Fibroblast of lung (primary cell): ENCODE measurements at regions not wholly inside any gene's neighbourhood (a gene's known extent, or its start where the extent isn't known, plus 50 kb on each side); places are given as distances from the start of the nearest gene placed in this dataset.

Source experiments
- DNase-seq, 2 donors: peaks; one replicate each; pipeline versions ENCODE4 v3.0.0 to v3.0.0-alpha.2; 2010; ENCODE audit warnings: low read depth in 2 of 2
- H2AFZ ChIP-seq: 2 replicates; pipeline ENCODE4 v1.5.1; 2012; ENCODE audit warnings: low read length, control low read depth, inconsistent platforms
- H3K27ac ChIP-seq: 2 replicates; pipeline ENCODE4 v1.5.1; 2011; ENCODE audit warnings: low read length, control low read depth; ENCODE audit not compliant: insufficient read depth
- H3K27me3 ChIP-seq: 2 replicates; pipeline ENCODE4 v1.5.1; 2011; ENCODE audit warnings: mild to moderate bottlenecking, low read length; ENCODE audit not compliant: control insufficient read depth, insufficient read depth
- H3K36me3 ChIP-seq: 2 replicates; pipeline ENCODE4 v1.5.1; 2011; ENCODE audit warnings: low read length; ENCODE audit not compliant: control insufficient read depth, insufficient read depth
- H3K4me1 ChIP-seq: 2 replicates; pipeline ENCODE4 v1.5.1; 2011; ENCODE audit warnings: low read length; ENCODE audit not compliant: control insufficient read depth, insufficient read depth; ENCODE audit errors: extremely low read depth
- H3K4me2 ChIP-seq: 2 replicates; pipeline ENCODE4 v1.5.1; 2011; ENCODE audit warnings: low read length, control low read depth; ENCODE audit not compliant: insufficient read depth; ENCODE audit errors: extremely low read depth
- H3K4me3 ChIP-seq, 4 experiments: fragments of 200-600 bp in 1 of 4; sonication (generic) in 1 of 4; replicated peaks in 1 of 4; 2 replicates each; pipeline ENCODE4 v1.5.1; 2011 to 2016; ENCODE audit warnings: low read length in 4 of 4, low read depth in 3 of 4, mild to moderate bottlenecking in 3 of 4, control low read depth in 2 of 4, inconsistent platforms in 1 of 4, mixed read lengths in 1 of 4; ENCODE audit not compliant: insufficient read depth in 1 of 4; ENCODE audit errors: control extremely low read depth in 1 of 4
- H3K79me2 ChIP-seq: 2 replicates; pipeline ENCODE4 v1.5.1; 2012; ENCODE audit warnings: mild to moderate bottlenecking, low read length, inconsistent platforms; ENCODE audit not compliant: control insufficient read depth, insufficient read depth
- H3K9ac ChIP-seq: 2 replicates; pipeline ENCODE4 v1.5.1; 2011; ENCODE audit warnings: mild to moderate bottlenecking, low read length, control low read depth; ENCODE audit not compliant: insufficient read depth
- H3K9me3 ChIP-seq: 2 replicates; pipeline ENCODE4 v1.5.1; 2012; ENCODE audit warnings: low read depth, low read length; ENCODE audit not compliant: control insufficient read depth, insufficient read depth
- H4K20me1 ChIP-seq: 2 replicates; pipeline ENCODE4 v1.5.1; 2011; ENCODE audit warnings: low read length; ENCODE audit not compliant: control insufficient read depth, insufficient read depth; ENCODE audit errors: extremely low read depth
- CTCF ChIP-seq, 2 donors: IDR thresholded peaks in 1 of 2; conservative IDR thresholded peaks in 1 of 2; 1 replicate in 1 of 2; 2 replicates in 1 of 2; pipeline ENCODE4 v1.5.1; 2011 to 2012; ENCODE audit warnings: low read length in 2 of 2, control low read depth in 1 of 2, inconsistent platforms in 1 of 2, low read depth in 1 of 2, mild to moderate bottlenecking in 1 of 2
- EZH2 ChIP-seq: IDR thresholded peaks from 2 replicates; pipeline ENCODE4 v1.5.1; 2012; ENCODE audit warnings: low read length, control low read depth, mild to moderate bottlenecking; ENCODE audit errors: missing control alignments

GRCh38 chr20:10958279-10958678, 284.5 kb upstream of the JAG1 start:
- Histone ChIP-seq H3K36me3 (no peaks in the 10 kb centered on the region), H4K20me1 (no peaks in the 10 kb centered on the region)

GRCh38 chr20:10960416-10960815, 286.6 kb upstream of the JAG1 start:
- Histone ChIP-seq H2AFZ (no peak overlapping the region), H3K9me3 (no peaks in the 10 kb centered on the region), H3K4me2 (no peak overlapping the region), H3K9ac (no peak overlapping the region), H3K27me3 (no peaks in the 10 kb centered on the region), H4K20me1 (no peaks in the 10 kb centered on the region), H3K4me1 (no peaks in the 10 kb centered on the region), H3K36me3 (no peaks in the 10 kb centered on the region), H3K4me3 (no peak overlapping the region), H3K79me2 (no peaks in the 10 kb centered on the region), H3K27ac (no peak overlapping the region)
- TF ChIP-seq EZH2 (no peak), CTCF (conservative IDR thresholded peaks at IDR 0.05 in 1 of 2, IDR thresholded peaks at IDR 0.05 in 1 of 2; ENCODE audit: low read depth in 1 of 2, low read length in 2 of 2) (no peak)
- DNase-seq: no peak

More at GRCh38 chr20:10958279-10958678, 284.5 kb upstream of the JAG1 start:
- no peaks in the 10 kb centered on the region for H3K79me2 ChIP-seq
- no peak overlapping the region for H3K4me3 ChIP-seq
- H3K4me1 ChIP-seq: no peaks in the 10 kb centered on the region
- no peak overlapping the region for H3K4me2 ChIP-seq
- no peak overlapping the region for H3K27ac ChIP-seq
- no peaks in the 10 kb centered on the region for H3K27me3 ChIP-seq
- H2AFZ ChIP-seq: no peak overlapping the region
- no peak overlapping the region for H3K9ac ChIP-seq
- DNase-seq: no peak
- TF ChIP-seq EZH2 (no peak), CTCF (conservative IDR thresholded peaks at IDR 0.05 in 1 of 2, IDR thresholded peaks at IDR 0.05 in 1 of 2; ENCODE audit: low read depth in 1 of 2, low read length in 2 of 2) (no peak)
- H3K9me3 ChIP-seq: no peaks in the 10 kb centered on the region

- no peaks in the 10 kb centered on the region for H3K79me2 ChIP-seq
- no peaks in the 10 kb centered on the region for H3K4me1 ChIP-seq
- no peaks in the 10 kb centered on the region for H3K36me3 ChIP-seq
- H3K9me3 ChIP-seq: no peaks in the 10 kb centered on the region
- no peaks in the 10 kb centered on the region for H4K20me1 ChIP-seq
- no peak overlapping the region for H2AFZ ChIP-seq
- H3K27me3 ChIP-seq: no peaks in the 10 kb centered on the region
- no peak for TF ChIP-seq EZH2
- no peak for TF ChIP-seq CTCF (conservative IDR thresholded peaks at IDR 0.05 in 1 of 2, IDR thresholded peaks at IDR 0.05 in 1 of 2; ENCODE audit: low read depth in 1 of 2, low read length in 2 of 2)
- H3K9ac ChIP-seq: no peak overlapping the region
- H3K27ac ChIP-seq: no peak overlapping the region
- H3K4me2 ChIP-seq: no peak overlapping the region
- DNase-seq: peak in 1 of 2 donors; percentile 13
- H3K4me3 ChIP-seq: no peak overlapping the region
Measured at GRCh38 chr20:10961651-10962288, 288.0 kb upstream of the JAG1 start.
